HG03045 (cell line): ENCODE measurements at regions not wholly inside any gene's neighbourhood (a gene's known extent, or its start where the extent isn't known, plus 50 kb on each side); places are given as distances from the start of the nearest gene placed in this dataset.
"Not testable (repeated sequence)": the region's sequence is repeated elsewhere in the genome, so short reads cannot be mapped to it uniquely, and the experiment has no call there.

Experiments used
- ATAC-seq: cut with Tn5 transposase; IDR thresholded peaks from one replicate; pipeline ENCODE4 v1.9.1; 2021; ENCODE audit warnings: mild to moderate bottlenecking, moderate library complexity; ENCODE audit not compliant: unreplicated experiment

DNA sequence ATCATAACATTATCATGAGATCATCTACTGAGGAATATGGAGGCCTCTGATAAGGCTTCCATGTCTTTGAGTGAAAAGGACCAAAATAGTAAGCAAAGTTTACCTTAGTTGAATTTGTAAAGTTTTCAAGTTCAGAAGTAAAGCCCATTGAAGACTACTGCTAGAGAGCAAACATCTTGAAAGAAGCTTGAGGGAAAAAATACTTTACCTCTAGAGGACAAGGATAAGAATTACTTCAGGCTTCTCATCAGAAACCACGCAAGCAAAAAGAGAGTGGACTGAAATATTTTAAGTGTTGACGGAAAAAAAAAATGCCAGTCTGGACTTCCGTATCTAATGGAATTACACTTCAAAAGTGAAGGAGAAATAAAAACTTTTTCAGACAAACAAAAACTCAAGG is 114.3 kb downstream of the MPP7 start:
- no peak for ATAC-seq

DNA sequence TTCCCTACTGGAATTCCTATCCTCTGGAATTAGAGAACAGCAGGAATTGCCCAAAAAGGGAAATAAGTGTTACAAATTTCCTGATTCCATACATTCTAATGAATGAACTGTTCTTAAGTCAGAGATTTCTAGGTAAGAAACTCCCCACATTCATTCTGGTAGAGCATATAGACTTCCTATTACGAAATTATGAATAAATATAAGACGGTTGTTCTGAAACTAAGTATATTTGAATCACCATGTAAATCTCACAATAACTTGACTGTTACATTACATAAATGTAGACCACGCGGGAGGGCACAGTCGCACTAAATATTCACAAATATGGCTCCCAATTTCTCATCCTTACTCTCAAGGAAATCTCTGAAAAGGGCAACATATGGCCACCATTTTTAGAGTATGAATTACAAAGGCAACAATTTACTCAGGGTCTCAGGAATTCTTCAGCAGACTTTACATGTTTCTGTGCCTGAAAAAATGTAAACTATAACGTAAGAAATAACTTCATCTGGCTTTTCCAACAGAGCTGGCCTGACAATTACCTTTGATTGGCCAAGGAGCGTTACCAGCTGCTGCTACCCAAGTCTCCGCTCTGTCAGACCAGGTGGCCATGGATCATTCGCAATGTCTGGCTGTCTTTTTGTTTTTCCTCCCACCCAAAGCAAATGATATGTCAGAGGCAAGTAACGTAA is 115.8 kb downstream of the MPP7 start:
- ATAC-seq: no peak

DNA sequence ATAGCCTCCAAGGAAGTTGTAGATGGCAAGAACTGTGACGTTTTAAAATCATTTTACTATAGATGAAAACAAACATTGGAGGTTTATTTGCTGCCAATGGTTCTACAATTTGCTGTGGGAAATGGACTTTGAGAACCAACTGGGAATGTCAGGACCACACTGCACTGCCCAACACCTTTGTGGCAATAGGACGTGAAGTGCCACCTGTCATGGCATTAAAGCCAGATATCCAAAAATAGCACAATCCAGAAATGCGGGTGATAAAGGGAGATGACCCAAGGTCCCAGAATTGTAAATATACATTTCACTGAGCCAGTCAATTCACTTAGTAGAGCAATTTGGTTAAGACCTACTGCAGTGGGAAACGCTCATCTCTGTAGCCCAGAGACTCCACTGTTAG is 116.4 kb downstream of the MPP7 start:
- no peak for ATAC-seq

DNA sequence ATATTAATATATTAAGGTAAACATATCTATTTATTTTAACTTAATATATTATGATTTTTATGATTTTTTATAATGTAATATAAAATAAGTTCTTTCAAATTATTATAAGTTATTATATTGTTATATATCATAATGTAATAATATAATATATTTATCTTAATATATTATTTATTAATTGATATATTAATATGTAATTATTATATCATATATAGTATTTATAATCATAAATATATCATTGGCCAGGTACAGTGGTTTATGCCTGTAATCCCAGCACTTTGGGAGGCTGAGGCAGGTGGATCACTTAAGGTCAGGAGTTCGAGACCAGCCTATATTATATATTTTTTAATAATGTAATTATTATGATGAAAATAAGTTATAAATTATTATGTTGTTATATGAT is 118.1 kb downstream of the MPP7 start:
- ATAC-seq: no peak

DNA sequence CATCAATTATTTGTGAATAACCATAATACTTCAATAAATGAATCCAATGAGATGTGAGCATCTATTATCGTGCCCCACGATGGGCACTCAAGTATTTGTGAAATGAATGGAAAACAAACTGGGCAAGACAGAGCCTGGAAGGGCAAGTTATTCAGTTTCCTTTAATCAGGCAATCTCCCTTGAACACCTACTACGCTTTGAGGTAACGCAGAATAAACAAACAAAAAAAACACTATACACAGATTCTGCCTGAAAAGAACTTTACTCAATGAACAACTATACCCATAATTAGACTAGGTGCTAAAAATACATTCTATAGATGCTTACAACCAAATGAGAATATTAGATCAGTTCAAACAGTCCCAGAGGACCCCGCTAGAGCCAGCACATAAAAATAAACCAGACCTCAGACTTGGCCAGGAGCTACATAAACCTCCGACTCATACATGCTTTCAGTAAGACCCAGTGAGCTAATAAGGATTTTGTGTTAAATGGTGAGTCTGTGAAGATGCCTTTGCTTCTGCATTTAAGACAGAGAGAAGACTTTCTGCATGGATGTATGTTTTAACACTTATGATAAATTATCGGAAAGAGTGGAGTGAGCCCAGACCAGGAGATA is 121.3 kb downstream of the MPP7 start:
- no peak for ATAC-seq

DNA sequence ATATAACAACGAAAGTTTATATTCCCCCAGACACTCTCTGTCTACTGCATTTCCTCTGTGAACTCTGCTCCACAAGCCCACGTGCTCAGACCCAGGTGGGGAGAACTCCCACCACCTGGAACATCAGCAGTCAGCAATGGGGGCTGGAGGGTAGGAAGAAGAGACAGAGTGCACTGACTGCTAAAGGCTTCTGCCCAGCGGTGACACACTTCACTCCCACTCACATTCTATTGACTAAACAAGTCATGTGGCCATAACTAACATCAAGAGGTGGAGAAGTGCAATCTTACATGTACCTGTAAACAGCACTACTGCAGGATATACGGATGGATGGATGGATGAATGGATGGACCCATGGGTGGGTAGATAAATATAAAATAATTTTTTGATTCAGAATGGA is 122.2 kb downstream of the MPP7 start:
- ATAC-seq: no peak

DNA sequence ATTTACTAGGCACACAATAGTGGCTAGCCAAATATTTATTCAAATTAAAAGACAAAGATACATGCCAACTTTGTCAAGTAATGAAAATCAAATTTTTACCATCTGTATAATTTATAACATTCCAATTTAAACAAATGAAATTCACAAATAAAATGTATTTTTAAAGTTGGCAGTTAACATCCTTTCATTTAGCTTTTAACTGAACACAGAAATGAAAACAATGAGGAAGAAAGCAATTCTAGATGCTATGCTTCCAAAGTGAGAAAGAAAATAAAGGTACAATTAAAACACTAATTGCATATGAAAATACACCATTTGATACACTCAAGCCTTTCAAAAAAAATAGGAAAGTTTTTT is 123.1 kb downstream of the MPP7 start:
- no peak for ATAC-seq

DNA sequence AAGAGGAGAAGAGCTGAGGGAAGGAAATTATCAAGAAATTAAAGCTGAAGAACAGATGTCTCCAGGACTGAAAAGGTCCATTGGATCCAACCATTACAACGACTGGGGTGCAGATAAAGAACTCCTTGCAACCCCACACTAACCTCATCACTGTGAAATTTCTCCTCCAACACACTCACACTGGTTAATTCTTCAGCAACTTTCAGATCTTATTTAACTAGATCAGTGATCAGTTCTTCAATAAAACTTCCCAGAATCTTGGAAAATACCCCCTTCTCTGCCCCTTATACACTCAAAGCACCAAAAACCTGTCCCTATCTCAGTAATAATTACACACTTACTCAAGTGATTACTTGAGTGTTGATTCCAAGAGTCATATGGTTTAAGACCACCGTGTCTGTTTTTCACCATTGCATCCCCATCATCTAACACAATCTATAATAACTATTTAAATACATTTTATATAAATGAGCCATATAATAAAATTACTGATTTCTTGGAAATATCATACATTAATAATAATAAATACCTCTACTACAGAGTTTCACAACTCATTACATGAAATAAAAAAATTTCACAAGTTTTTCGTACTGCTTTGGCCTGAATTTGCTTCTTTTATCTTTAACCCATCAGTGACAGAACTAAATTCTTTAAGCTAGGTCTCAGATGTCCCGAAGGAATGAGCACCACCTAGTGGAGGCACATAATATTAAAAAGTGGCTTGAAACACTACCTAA is 123.7 kb downstream of the MPP7 start:
- peak; percentile 60 for ATAC-seq

DNA sequence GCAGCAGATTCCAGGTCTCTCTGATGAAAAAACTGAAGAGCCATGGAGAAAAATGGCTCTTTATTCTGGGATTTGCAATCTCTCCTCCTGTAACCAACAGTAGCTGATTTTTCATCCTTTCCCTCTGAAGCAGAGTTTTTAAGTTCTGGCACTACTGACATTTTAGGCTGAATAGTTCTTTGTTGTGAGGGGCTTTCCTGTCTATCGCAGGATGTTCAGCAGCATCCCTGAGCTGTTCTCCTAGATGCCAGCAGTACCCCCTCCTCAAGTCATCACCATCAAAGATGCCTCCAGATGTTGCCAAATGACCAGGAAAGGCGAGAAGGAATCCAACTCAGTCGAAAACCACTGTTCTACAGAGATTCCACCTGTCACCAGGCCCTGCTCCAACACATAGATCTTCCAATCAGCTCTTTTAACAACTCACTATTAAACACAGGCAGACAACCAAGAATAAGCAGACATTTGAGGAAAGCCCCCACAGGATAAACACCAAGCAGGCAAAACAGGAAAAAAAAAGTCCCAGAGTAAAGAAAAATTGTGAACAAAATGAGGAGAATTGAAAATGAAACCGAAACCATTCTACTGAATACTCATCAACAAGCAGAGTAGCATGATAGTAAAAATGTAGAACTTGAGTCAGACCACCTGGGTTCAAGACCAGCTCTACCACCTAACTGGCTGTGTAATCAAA is 124.8 kb downstream of the MPP7 start:
- no peak for ATAC-seq

DNA sequence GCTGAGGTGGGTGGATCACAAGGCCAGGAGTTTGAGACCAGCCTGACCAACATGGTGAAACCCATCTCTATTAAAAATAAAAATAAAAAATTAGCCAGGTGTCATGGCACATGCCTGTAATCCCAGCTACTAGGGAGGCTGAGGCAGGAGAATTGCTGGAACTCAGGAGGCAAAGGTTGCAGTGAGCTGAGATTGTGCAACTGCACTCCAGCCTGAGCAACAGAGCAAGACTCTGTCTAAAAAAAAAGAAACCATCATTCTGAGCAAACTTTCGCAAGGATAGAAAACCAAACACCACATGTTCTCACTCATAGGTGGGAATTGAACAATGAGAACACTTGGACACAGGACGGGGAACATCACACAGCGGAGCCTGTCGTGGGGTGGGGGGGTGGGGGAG is 126.4 kb downstream of the MPP7 start:
- not testable (repeated sequence) for ATAC-seq

DNA sequence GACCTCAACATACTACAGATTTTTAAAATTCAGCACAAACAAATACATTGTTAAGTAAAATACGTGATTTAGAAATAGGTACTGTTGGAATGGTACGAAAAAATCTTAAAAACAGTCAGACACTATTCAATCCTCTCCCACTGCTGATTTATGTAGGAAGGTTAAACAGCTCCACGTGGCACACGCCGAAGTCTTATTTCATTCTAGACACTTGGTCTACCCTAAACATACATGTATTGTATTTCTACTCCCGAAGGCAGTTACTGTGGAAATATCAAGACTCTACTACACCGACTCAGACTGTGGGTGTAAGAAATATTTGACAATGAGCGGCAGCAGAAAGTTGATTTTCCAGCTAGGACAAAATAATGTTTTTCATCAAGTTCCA is 130.6 kb downstream of the MPP7 start:
- no peak for ATAC-seq

DNA sequence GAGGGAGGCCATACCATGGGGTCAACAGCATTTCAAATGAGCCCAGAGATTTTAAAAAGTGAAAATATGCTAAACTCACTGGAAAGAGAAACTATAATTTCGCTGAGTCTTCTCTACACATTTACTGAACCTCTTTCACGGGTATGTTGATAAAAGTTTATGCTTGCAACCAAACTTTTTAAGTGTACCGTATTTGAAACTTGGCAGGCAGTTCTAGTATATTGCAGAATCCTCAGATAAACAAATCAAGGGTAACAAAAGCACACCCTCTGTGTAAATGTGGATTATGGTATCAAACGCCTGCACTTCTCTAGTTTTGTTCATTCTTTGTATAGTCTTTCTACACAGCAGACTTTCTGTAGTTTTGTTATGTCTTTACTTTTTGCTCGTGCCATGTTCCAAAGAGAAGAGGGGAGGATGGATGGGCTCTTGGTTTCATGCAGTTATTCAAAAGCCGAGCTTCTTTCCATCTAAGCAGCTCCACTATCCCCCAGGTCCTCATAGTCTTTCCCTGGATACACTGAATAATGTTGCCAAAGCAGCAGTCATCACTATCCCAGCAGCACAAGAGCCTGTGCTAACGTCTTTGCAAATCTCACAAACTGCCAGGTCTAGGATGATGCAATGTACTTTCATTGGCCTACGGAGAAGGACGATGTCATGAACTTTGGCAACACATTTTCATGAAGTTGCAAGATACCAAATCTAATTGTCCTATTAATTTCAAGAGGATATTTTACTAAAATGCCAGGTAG is 131.2 kb downstream of the MPP7 start:
- ATAC-seq: no peak

DNA sequence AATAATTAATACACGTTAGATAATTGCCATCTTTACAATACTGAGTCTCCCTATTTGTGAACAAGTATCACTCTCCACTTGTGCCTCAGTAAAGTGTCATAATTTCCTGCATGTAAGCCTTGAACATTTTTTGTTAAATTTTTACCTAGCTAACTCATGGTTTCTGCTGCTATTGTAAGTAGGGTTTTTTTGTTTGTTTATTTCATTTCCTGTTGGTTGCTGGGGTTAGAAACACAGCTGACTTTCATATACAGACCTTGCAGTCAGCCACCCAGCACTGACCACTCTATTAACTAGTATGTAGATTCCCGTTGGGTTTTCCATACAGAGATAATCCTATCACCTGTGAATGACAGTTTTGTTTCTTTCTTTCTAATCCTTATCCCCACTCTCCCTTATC is 133.3 kb downstream of the MPP7 start:
- no peak for ATAC-seq

DNA sequence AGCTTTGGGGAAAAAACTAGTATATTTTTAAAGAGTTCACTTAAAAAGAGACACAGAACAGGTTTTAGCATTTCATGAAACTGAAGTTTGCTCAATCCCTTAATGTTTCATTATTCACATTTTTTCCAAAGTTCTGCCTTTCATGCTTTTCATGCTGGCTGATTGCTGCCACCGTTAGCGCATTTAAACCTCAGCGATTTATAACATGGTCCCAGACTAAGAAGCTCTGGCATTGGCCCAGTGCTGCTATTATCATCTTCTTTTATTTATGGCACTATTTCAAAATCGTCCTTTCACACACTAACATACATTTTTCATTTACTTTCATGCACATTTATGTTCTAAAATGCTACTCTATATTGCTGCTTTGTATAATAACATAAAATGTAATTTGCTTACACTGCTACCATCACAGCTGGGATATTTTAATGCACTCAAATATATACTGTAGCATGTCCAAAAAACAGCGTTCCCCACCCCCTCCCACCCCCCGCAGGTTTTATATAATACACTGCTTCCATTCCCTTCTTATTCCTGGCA is 141.9 kb downstream of the MPP7 start:
- no peak for ATAC-seq

DNA sequence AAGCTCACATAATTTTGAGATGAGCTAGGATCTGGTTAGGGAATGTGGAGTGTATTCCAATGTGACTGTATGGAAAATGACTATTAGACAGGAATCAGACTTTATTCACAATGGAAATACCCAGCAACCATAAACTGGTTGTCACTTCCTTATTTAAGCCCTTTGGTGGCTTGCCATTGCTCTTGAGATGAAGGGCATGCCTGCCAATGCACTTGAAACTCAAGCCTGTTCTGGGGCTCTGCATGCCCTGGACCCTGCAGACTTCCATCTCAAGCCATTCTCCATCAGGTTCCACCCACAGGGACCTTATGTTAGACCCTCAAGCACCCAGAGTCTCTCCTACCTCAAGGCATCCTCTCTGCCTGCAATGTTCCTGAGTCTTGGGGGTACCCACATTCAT is 145.5 kb downstream of the MPP7 start:
- no peak for ATAC-seq

DNA sequence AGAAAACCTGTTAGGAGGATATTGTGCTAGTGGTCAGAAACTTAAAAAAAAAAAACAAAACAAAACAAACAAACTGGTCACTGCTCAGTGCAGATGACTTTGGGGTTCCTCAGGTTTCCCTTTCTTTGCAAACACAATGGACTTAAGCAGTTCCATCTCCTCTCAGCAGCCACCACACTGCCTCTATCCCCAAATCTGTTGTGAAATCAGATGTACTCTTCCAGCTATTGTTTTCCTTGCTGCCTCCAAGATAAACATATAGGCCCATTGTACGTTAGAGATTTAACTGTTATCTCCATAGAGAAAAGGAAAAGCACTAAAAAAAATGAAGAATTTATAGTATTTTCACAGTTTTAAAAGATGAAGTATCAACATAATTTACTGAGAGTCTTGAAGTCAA is 147.1 kb downstream of the MPP7 start:
- no peak for ATAC-seq

DNA sequence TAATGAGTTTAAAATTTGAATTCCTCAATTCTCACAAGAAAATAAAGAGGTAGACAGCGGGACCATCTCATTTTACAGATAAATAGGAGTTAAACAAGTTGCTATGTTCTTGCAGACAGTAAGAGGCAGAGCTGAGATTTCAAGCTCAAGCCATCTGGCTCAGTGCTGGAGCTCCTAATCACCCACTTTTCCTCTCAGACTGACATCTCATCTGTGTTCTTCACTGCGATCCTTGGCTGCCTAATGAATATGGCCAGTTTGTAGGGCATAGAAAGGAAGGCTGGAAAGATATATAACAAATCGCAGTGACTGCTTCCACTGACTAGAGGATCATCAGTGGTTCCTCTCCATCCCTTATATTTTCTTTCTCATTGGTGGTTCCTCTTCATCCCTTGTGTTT is 151.2 kb downstream of the MPP7 start:
- no peak for ATAC-seq

DNA sequence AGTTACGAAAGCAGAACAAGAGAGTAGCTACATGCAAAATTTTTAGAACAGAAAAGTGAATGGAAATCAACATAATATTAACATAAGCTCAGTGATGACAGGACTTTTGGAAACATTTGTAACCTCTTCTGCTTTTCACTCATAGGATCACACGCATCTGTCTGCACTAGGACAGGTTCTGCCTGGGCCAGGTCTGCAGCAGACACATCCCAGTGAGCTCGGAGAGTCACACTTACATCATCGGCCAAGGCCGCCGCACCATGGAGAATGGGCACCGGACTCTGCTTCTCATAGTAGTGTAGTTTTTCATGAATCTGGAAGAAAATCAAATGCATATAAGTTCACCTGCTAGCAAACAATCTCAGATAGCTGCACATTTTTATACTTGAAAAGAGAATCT is 150.9 kb upstream of the ODAD2 start:
- no peak for ATAC-seq

DNA sequence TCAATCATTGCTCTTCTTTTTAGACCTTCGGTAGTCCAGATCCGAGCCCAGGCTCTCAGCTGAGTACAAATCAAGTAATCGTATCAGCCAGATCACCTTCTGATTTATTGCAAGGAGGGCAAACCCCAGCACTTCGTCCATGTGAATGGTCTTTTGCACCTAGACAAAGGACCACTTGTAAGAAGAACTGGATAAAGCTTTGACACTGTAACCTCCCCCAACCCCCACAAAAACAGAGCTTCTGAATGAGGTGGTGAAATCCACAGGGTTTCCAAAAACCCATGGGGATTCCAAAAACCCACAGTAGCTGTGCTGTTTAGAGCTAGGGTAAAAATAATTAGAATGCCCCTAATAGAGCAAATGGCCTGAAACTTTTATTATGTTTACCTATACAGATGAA is 148.8 kb upstream of the ODAD2 start:
- ATAC-seq: no peak

DNA sequence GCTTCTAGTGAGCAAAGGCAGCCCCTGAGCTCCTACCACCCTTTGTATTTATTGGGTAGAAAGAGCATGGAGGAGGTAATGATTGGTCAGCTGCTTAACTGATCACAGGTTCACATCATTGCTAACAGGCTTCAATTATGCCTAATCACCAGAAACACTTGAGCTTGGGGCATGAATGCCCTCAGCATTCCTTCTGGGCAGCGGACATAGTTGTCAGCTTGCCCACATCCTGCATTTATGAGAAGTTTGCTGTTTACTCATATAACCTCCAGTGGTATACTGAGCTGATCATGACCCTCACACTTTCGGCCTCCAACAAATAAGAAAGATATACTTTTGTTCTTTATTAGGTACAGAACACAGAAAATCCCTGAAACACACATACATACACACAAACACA is 140.3 kb upstream of the ODAD2 start:
- ATAC-seq: no peak
